ENCODE measurements at regions not wholly inside any gene's neighbourhood (a gene's known extent, or its start where the extent isn't known, plus 50 kb on each side); places are given as distances from the start of the nearest gene placed in this dataset.

GRCh38 chr14:49014476-49014875, 571.7 kb downstream of the RPS29 start:
- Mint-ChIP-seq H3K27ac (ENCODE audit: unreplicated experiment) (no peak overlapping the region), H3K4me3 (ENCODE audit: unreplicated experiment) (no peak overlapping the region), H3K4me1 (ENCODE audit: low read depth) (no peaks in the 10 kb centered on the region), H3K27me3 (ENCODE audit: low read depth) (peaks cover 7% of the 10 kb centered on the region), H3K9me3 (ENCODE audit: low read depth) (no peaks in the 10 kb centered on the region), H3K36me3 (ENCODE audit: low read depth) (no peaks in the 10 kb centered on the region)
- no peak for DNase-seq (ENCODE audit: low spot score)
- TF ChIP-seq CTCF (IDR thresholded peaks at IDR 0.05): no peak

- Mint-ChIP-seq H3K4me1 (ENCODE audit: low read depth) (no peaks in the 10 kb centered on the region), H3K36me3 (ENCODE audit: low read depth) (no peaks in the 10 kb centered on the region), H3K9me3 (ENCODE audit: low read depth) (no peaks in the 10 kb centered on the region), H3K4me3 (ENCODE audit: unreplicated experiment) (no peak overlapping the region), H3K27me3 (ENCODE audit: low read depth) (peaks cover 10% of the 10 kb centered on the region), H3K27ac (ENCODE audit: unreplicated experiment) (no peak overlapping the region)
- no peak for DNase-seq (ENCODE audit: low spot score)
- no peak for TF ChIP-seq CTCF (IDR thresholded peaks at IDR 0.05)
Observed at GRCh38 chr14:49008363-49008762, 577.8 kb downstream of the RPS29 start.

- TF ChIP-seq CTCF (IDR thresholded peaks at IDR 0.05): no peak
- Mint-ChIP-seq H3K4me1 (ENCODE audit: low read depth) (no peaks in the 10 kb centered on the region), H3K27ac (ENCODE audit: unreplicated experiment) (no peak overlapping the region), H3K27me3 (ENCODE audit: low read depth) (peaks cover 8% of the 10 kb centered on the region), H3K9me3 (ENCODE audit: low read depth) (no peaks in the 10 kb centered on the region), H3K36me3 (ENCODE audit: low read depth) (no peaks in the 10 kb centered on the region), H3K4me3 (ENCODE audit: unreplicated experiment) (no peak overlapping the region)
- no peak for DNase-seq (ENCODE audit: low spot score)
Observed at GRCh38 chr14:48991141-48991540, 595.0 kb downstream of the RPS29 start.

- Mint-ChIP-seq H3K27me3 (ENCODE audit: low read depth) (peaks cover 2% of the 10 kb centered on the region), H3K4me1 (ENCODE audit: low read depth) (no peaks in the 10 kb centered on the region), H3K9me3 (ENCODE audit: low read depth) (no peaks in the 10 kb centered on the region), H3K4me3 (ENCODE audit: unreplicated experiment) (no peak overlapping the region), H3K36me3 (ENCODE audit: low read depth) (no peaks in the 10 kb centered on the region), H3K27ac (ENCODE audit: unreplicated experiment) (no peak overlapping the region)
- DNase-seq (ENCODE audit: low spot score): no peak
- no peak for TF ChIP-seq CTCF (IDR thresholded peaks at IDR 0.05)
Observed at GRCh38 chr14:48983351-48983888, 602.8 kb downstream of the RPS29 start.

- no peak overlapping the region for H3K4me3 Mint-ChIP-seq (ENCODE audit: unreplicated experiment)
- peaks cover 2% of the 10 kb centered on the region for H3K27me3 Mint-ChIP-seq (ENCODE audit: low read depth)
Observed at GRCh38 chr14:48974994-48975393, 611.2 kb downstream of the RPS29 start.

More at GRCh38 chr14:48974994-48975393, 611.2 kb downstream of the RPS29 start:
- Mint-ChIP-seq H3K4me1 (ENCODE audit: low read depth) (no peaks in the 10 kb centered on the region), H3K9me3 (ENCODE audit: low read depth) (no peaks in the 10 kb centered on the region), H3K36me3 (ENCODE audit: low read depth) (no peaks in the 10 kb centered on the region), H3K27ac (ENCODE audit: unreplicated experiment) (no peak overlapping the region)
- DNase-seq (ENCODE audit: low spot score): no peak
- TF ChIP-seq CTCF (IDR thresholded peaks at IDR 0.05): no peak

Measured in chondrocyte (in vitro differentiated cells).